Suprapubic skin (tissue), 4 donors: ENCODE measurements at regions not wholly inside any gene's neighbourhood (a gene's known extent, or its start where the extent isn't known, plus 50 kb on each side); places are given as distances from the start of the nearest gene placed in this dataset.

ENCODE experiments used
- DNase-seq, 2 donors: peaks; one replicate each; pipeline ENCODE4 v3.0.0-alpha.2; 2019; ENCODE audit warnings: low spot score in 2 of 2
- H3K27ac ChIP-seq: fragments of 200-600 bp; sonication (generic); one replicate; pipeline ENCODE4 v1.5.1; 2019
- H3K27me3 ChIP-seq: fragments of 200-600 bp; sonication (generic); one replicate; pipeline ENCODE4 v1.5.1; 2019
- H3K36me3 ChIP-seq: fragments of 200-600 bp; sonication (generic); one replicate; pipeline ENCODE4 v1.5.1; 2019
- H3K4me1 ChIP-seq: fragments of 200-600 bp; sonication (generic); one replicate; pipeline ENCODE4 v1.5.1; 2019
- H3K4me3 ChIP-seq: fragments of 200-600 bp; sonication (generic); one replicate; pipeline ENCODE4 v1.5.1; 2019; ENCODE audit warnings: mild to moderate bottlenecking
- H3K9me3 ChIP-seq: fragments of 200-600 bp; sonication (generic); one replicate; pipeline ENCODE4 v1.5.1; 2019
- CTCF ChIP-seq, 2 donors: fragments of 200-600 bp in 1 of 2; fragments of 450-650 bp in 1 of 2; sonication (generic) in 1 of 2; IDR thresholded peaks; one replicate each; pipeline ENCODE4 v1.5.1; 2016 to 2019; ENCODE audit warnings: antibody characterized with exemption in 2 of 2, mild to moderate bottlenecking in 1 of 2, moderate library complexity in 1 of 2
- EP300 ChIP-seq: sonication (generic); formaldehyde crosslinking; IDR thresholded peaks from one replicate; pipeline ENCODE4 v1.6.1; 2017; ENCODE audit warnings: antibody characterized with exemption
- POLR2A ChIP-seq, 2 donors: fragments of 450-650 bp; IDR thresholded peaks; one replicate each; pipeline ENCODE4 v1.6.1; 2017; ENCODE audit warnings: antibody characterized with exemption in 2 of 2, mild to moderate bottlenecking in 2 of 2, moderate library complexity in 2 of 2
- POLR2AphosphoS5 ChIP-seq, 3 donors: sonication (generic); formaldehyde crosslinking; IDR thresholded peaks; one replicate each; pipeline ENCODE4 v1.6.1; 2017; ENCODE audit warnings: antibody characterized with exemption in 3 of 3
- WGBS: methylation state at CpG from one replicate; pipeline ENCODE4 v1.1.5; 2018; 5-methylcytosine and 5-hydroxymethylcytosine counted together

DNA sequence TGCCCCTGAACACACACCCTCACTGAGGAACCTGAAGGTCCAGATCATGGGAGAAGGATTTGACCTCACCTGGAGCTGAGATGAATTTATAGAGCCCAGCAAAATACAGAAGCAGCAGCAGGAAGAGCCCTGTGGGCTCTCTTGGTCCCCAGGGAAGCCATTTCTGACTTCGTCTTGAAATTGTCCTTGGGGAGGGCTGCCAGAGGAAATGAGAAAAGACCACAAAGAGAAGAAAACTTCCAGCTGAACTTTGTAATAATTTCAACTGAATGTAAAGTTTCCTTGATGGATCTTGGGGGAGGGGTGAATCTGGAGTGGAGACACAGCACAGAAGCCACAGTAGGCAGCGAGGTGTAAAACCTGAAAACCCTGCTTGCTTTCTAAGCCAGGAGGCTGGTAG, 500.9 kb upstream of the NXPH2 start:
- Histone ChIP-seq H3K36me3 (no peaks in the 10 kb centered on the region), H3K27ac (no peak overlapping the region), H3K4me1 (no peaks in the 10 kb centered on the region), H3K27me3 (no peaks in the 10 kb centered on the region), H3K9me3 (no peaks in the 10 kb centered on the region), H3K4me3 (no peak overlapping the region)
- 80% methylated on average over 2 of the region's 2 CpGs for WGBS
- TF ChIP-seq POLR2A (IDR thresholded peaks at IDR 0.05), result no peak
- TF ChIP-seq POLR2AphosphoS5 (IDR thresholded peaks at IDR 0.05), result no peak
- no peak for TF ChIP-seq EP300
- TF ChIP-seq CTCF (IDR thresholded peaks at IDR 0.05), result no peak
- DNase-seq, result no peak

DNA sequence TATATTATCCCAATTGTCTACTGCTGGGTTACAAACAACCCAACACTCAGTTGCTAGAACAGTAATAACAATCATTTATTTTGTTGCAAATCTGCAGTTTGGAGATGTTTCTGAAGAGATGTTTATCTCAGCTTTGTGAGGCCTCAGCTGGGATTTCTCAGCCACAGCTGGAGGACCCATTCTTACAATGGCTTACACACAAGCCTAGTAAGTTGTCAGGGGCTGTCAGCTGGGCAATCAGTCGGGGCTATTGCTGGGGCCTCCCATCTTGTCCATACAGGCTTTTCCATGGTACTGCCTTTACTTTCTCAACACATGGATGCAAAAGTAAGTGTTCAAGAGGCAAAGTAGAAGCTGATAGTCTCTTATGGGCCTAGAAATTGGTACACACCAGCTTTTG, 491.7 kb upstream of the NXPH2 start:
- 75% methylated on average over 1 of the region's 1 CpG for WGBS

GRCh38 chr2:139271149-139271548, 491.0 kb upstream of the NXPH2 start:
- Histone ChIP-seq H3K27me3 (no peaks in the 10 kb centered on the region), H3K4me3 (no peak overlapping the region), H3K36me3 (no peaks in the 10 kb centered on the region), H3K27ac (no peak overlapping the region), H3K9me3 (no peaks in the 10 kb centered on the region), H3K4me1 (no peaks in the 10 kb centered on the region)
- TF ChIP-seq CTCF (IDR thresholded peaks at IDR 0.05), result no peak
- no peak for TF ChIP-seq POLR2AphosphoS5 (IDR thresholded peaks at IDR 0.05)
- no peak for TF ChIP-seq POLR2A (IDR thresholded peaks at IDR 0.05)
- no peak for TF ChIP-seq EP300
- 89% methylated on average over 2 of the region's 2 CpGs for WGBS
- DNase-seq, result no peak

More for the DNA sequence above, 491.7 kb upstream of the NXPH2 start:
- Histone ChIP-seq H3K4me3 (no peak overlapping the region), H3K4me1 (no peaks in the 10 kb centered on the region), H3K27ac (no peak overlapping the region), H3K36me3 (no peaks in the 10 kb centered on the region), H3K27me3 (no peaks in the 10 kb centered on the region), H3K9me3 (no peaks in the 10 kb centered on the region)
- TF ChIP-seq POLR2AphosphoS5 (IDR thresholded peaks at IDR 0.05) (no peak), CTCF (IDR thresholded peaks at IDR 0.05) (no peak), POLR2A (IDR thresholded peaks at IDR 0.05) (no peak), EP300 (no peak)
- no peak for DNase-seq

DNA sequence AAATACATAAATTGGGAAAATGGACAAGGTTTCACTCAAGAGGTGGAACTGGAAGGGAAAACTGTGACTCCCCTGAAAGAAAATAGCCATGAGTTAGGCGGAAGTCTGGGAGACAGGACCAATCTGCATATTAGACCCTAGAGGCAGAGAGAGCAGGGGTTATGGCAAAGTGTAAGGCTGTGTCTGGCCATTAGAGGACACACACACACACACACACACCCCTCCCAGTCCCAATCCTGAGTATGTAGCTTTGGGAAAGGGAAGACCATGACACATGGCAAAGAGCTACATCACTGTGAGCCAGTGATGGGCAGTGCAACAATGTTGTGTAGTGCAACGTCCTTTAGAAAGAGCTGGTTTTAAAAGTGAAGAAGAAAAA, 479.9 kb upstream of the NXPH2 start:
- 77% methylated on average over 2 of the region's 2 CpGs for WGBS
- TF ChIP-seq EP300 (no peak), POLR2AphosphoS5 (IDR thresholded peaks at IDR 0.05) (no peak), POLR2A (IDR thresholded peaks at IDR 0.05) (no peak), CTCF (IDR thresholded peaks at IDR 0.05) (no peak)

DNA sequence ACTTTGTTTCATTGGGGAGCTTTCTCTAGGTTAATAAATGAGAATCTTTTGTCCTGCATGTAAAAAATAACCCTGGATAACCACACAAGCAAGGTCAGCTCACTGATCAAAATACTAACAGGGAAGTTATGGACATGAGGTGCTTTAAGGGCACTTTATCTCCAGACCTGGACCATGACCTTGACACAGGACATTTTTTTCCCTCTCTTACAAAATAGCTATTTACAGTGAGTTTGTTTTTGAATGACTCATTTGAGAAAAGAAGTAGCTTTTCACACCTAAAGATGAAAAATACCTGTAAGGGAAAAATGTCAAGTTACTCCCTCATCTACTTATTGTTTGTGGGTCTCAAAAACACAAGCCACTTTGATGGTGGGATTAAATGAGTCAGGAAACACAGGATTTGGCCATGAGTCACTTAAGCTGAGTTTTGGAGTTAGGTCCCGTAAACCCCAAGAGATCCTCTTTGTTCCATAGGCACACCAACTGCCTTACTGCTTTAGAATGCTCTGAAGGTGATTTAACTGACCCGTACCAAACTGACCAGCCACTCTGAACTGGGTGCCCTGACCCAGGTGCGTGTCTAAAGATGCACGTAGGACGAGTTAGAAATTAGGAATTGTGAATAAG, 479.3 kb upstream of the NXPH2 start:
- no peaks in the 10 kb centered on the region for H3K36me3 ChIP-seq
- no peaks in the 10 kb centered on the region for H3K4me1 ChIP-seq
- no peaks in the 10 kb centered on the region for H3K9me3 ChIP-seq
- no peak for DNase-seq
- no peaks in the 10 kb centered on the region for H3K27me3 ChIP-seq
- WGBS, result 90% methylated on average over 5 of the region's 5 CpGs
- no peak overlapping the region for H3K27ac ChIP-seq
- H3K4me3 ChIP-seq, result no peak overlapping the region
- TF ChIP-seq EP300, result no peak
- no peak for TF ChIP-seq POLR2A (IDR thresholded peaks at IDR 0.05)
- TF ChIP-seq CTCF (IDR thresholded peaks at IDR 0.05), result no peak
- TF ChIP-seq POLR2AphosphoS5 (IDR thresholded peaks at IDR 0.05), result no peak

More for the DNA sequence above, 479.9 kb upstream of the NXPH2 start:
- Histone ChIP-seq H3K27me3 (no peaks in the 10 kb centered on the region), H3K4me1 (no peaks in the 10 kb centered on the region), H3K36me3 (no peaks in the 10 kb centered on the region), H3K9me3 (no peaks in the 10 kb centered on the region), H3K4me3 (no peak overlapping the region), H3K27ac (no peak overlapping the region)
- no peak for DNase-seq
